ENCODE measurements at regions not wholly inside any gene's neighbourhood (a gene's known extent, or its start where the extent isn't known, plus 50 kb on each side); places are given as distances from the start of the nearest gene placed in this dataset.

- DNase-seq (ENCODE audit: insufficient read length, low spot score) (no peak), FAIRE-seq (no peak)
- no peak for TF ChIP-seq CTCF (IDR thresholded peaks at IDR 0.05; ENCODE audit: insufficient read depth, missing control alignments)
These were observed 527.5 kb upstream of the DAB1 start for GRCh38 chr1:57951390-57951789.

GRCh38 chr1:57949168-57949567 is 525.3 kb upstream of the DAB1 start:
- DNase-seq (ENCODE audit: insufficient read length, low spot score) = no peak
- no peak for FAIRE-seq
- TF ChIP-seq CTCF (IDR thresholded peaks at IDR 0.05; ENCODE audit: insufficient read depth, missing control alignments) = no peak

- FAIRE-seq (no peak), DNase-seq (ENCODE audit: insufficient read length, low spot score) (no peak)
- TF ChIP-seq CTCF (IDR thresholded peaks at IDR 0.05; ENCODE audit: insufficient read depth, missing control alignments) = no peak
These were observed 523.6 kb upstream of the DAB1 start for GRCh38 chr1:57947471-57947870.

GRCh38 chr1:57945045-57945444 is 521.2 kb upstream of the DAB1 start:
- FAIRE-seq (no peak), DNase-seq (ENCODE audit: insufficient read length, low spot score) (no peak)
- no peak for TF ChIP-seq CTCF (IDR thresholded peaks at IDR 0.05; ENCODE audit: insufficient read depth, missing control alignments)

- no peak for TF ChIP-seq CTCF (IDR thresholded peaks at IDR 0.05; ENCODE audit: insufficient read depth, missing control alignments)
- DNase-seq (ENCODE audit: insufficient read length, low spot score) (no peak), FAIRE-seq (no peak)
These were observed 519.5 kb upstream of the DAB1 start for GRCh38 chr1:57943365-57943764.

GRCh38 chr1:57934745-57935144 is 510.9 kb upstream of the DAB1 start:
- DNase-seq (ENCODE audit: insufficient read length, low spot score) = no peak
- no peak for TF ChIP-seq CTCF (IDR thresholded peaks at IDR 0.05; ENCODE audit: insufficient read depth, missing control alignments)
- no peak for FAIRE-seq

- TF ChIP-seq CTCF (IDR thresholded peaks at IDR 0.05; ENCODE audit: insufficient read depth, missing control alignments) = no peak
These were observed 503.1 kb upstream of the DAB1 start for GRCh38 chr1:57927003-57927402.

More at GRCh38 chr1:57927003-57927402, 503.1 kb upstream of the DAB1 start:
- FAIRE-seq (no peak), DNase-seq (ENCODE audit: insufficient read length, low spot score) (no peak)

Measured in D721Med (cell line).